DND-41 (cell line): ENCODE measurements at regions not wholly inside any gene's neighbourhood (a gene's known extent, or its start where the extent isn't known, plus 50 kb on each side); places are given as distances from the start of the nearest gene placed in this dataset.

ENCODE experiments used
- ATAC-seq: fragments of 200-7000 bp; cut with Tn5 transposase; 3 replicates; pipeline ENCODE4 v1.9.1; 2021; ENCODE audit warnings: low read depth; ENCODE audit not compliant: insufficient read depth
- DNase-seq: peaks from one replicate; pipeline ENCODE4 v3.0.0-alpha.2; 2020
- H2AFZ ChIP-seq: 2 replicates; pipeline ENCODE4 v1.6.0; 2012; ENCODE audit warnings: low read depth, low read length
- H3K27ac ChIP-seq: 2 replicates; pipeline ENCODE4 v1.5.1; 2012; ENCODE audit warnings: low read length, inconsistent platforms
- H3K27me3 ChIP-seq: fragments of 200-600 bp; sonication (generic); 2 replicates; pipeline ENCODE4 v1.6.0; 2012; ENCODE audit warnings: low read length, mild to moderate bottlenecking, inconsistent platforms; ENCODE audit not compliant: insufficient read depth, poor library complexity
- H3K36me3 ChIP-seq: 2 replicates; pipeline ENCODE4 v1.5.1; 2012; ENCODE audit warnings: low read length, inconsistent platforms; ENCODE audit not compliant: insufficient read depth
- H3K4me1 ChIP-seq: 2 replicates; pipeline ENCODE4 v1.5.1; 2012; ENCODE audit warnings: mild to moderate bottlenecking, low read length; ENCODE audit not compliant: insufficient read depth
- H3K4me2 ChIP-seq: 2 replicates; pipeline ENCODE4 v1.6.0; 2012; ENCODE audit warnings: mild to moderate bottlenecking, moderate library complexity, low read length, inconsistent platforms; ENCODE audit not compliant: insufficient read depth
- H3K4me3 ChIP-seq, 2 experiments: fragments of 200-600 bp in 1 of 2; shearing (Covaris generic) in 1 of 2; 2 replicates each; pipeline ENCODE4 v1.5.1; 2012 to 2016; ENCODE audit warnings: inconsistent platforms in 2 of 2, low read length in 2 of 2, mild to moderate bottlenecking in 2 of 2, low read depth in 1 of 2, moderate library complexity in 1 of 2
- H3K79me2 ChIP-seq: 2 replicates; pipeline ENCODE4 v1.6.0; 2012; ENCODE audit warnings: low read length, inconsistent platforms; ENCODE audit not compliant: insufficient read depth
- H3K9ac ChIP-seq: 2 replicates; pipeline ENCODE4 v1.6.0; 2012; ENCODE audit warnings: low read depth, mild to moderate bottlenecking, inconsistent platforms, low read length, moderate library complexity
- H3K9me3 ChIP-seq: 2 replicates; pipeline ENCODE4 v1.5.1; 2012; ENCODE audit warnings: low read length, moderate library complexity, mild to moderate bottlenecking, inconsistent platforms; ENCODE audit not compliant: insufficient read depth, severe bottlenecking
- H4K20me1 ChIP-seq: 2 replicates; pipeline ENCODE4 v1.6.0; 2012; ENCODE audit warnings: low read length; ENCODE audit not compliant: insufficient read depth
- CTCF ChIP-seq: IDR thresholded peaks from 2 replicates; pipeline ENCODE4 v1.5.1; 2012; ENCODE audit warnings: borderline replicate concordance, low read length, moderate library complexity, mild to moderate bottlenecking; ENCODE audit not compliant: poor library complexity, severe bottlenecking; ENCODE audit errors: extremely low read depth
- EZH2 ChIP-seq: IDR thresholded peaks from 3 replicates; pipeline ENCODE4 v1.6.1; 2012; ENCODE audit warnings: borderline replicate concordance, low read depth, mild to moderate bottlenecking, moderate library complexity, low read length, inconsistent platforms; ENCODE audit not compliant: severe bottlenecking

- DNase-seq (no peak), ATAC-seq (no peak)
- Histone ChIP-seq H3K36me3 (no peaks in the 10 kb centered on the region), H3K27ac (no peak overlapping the region), H3K27me3 (no peaks in the 10 kb centered on the region), H3K79me2 (no peaks in the 10 kb centered on the region), H3K9ac (no peak overlapping the region), H4K20me1 (no peaks in the 10 kb centered on the region), H3K9me3 (no peaks in the 10 kb centered on the region), H3K4me3 (no peak overlapping the region), H3K4me2 (no peak overlapping the region), H2AFZ (no peak overlapping the region), H3K4me1 (no peaks in the 10 kb centered on the region)
- no peak for TF ChIP-seq EZH2
These were observed 254.1 kb upstream of the KLF3 start for GRCh38 chr4:38409852-38410251.

- H2AFZ ChIP-seq, result no peak overlapping the region
- H3K36me3 ChIP-seq, result no peaks in the 10 kb centered on the region
- no peak for TF ChIP-seq CTCF
- TF ChIP-seq EZH2, result no peak
- ATAC-seq, result no peak
- no peak for DNase-seq
- no peak overlapping the region for H3K4me2 ChIP-seq
- H3K9ac ChIP-seq, result no peak overlapping the region
- H3K27ac ChIP-seq, result no peak overlapping the region
- H4K20me1 ChIP-seq, result no peaks in the 10 kb centered on the region
- H3K4me3 ChIP-seq, result no peak overlapping the region
- no peaks in the 10 kb centered on the region for H3K4me1 ChIP-seq
- H3K79me2 ChIP-seq, result no peaks in the 10 kb centered on the region
- H3K27me3 ChIP-seq, result no peaks in the 10 kb centered on the region
- H3K9me3 ChIP-seq, result no peaks in the 10 kb centered on the region
These were observed 252.9 kb upstream of the KLF3 start for GRCh38 chr4:38411092-38411491.

- no peaks in the 10 kb centered on the region for H4K20me1 ChIP-seq
- H3K27ac ChIP-seq, result no peak overlapping the region
- H3K36me3 ChIP-seq, result no peaks in the 10 kb centered on the region
- no peaks in the 10 kb centered on the region for H3K79me2 ChIP-seq
- no peaks in the 10 kb centered on the region for H3K9me3 ChIP-seq
- H2AFZ ChIP-seq, result no peak overlapping the region
- H3K4me1 ChIP-seq, result no peaks in the 10 kb centered on the region
- TF ChIP-seq CTCF, result no peak
- TF ChIP-seq EZH2, result no peak
- no peak for ATAC-seq
- no peaks in the 10 kb centered on the region for H3K27me3 ChIP-seq
- no peak overlapping the region for H3K4me2 ChIP-seq
- DNase-seq, result no peak
- no peak overlapping the region for H3K4me3 ChIP-seq
- H3K9ac ChIP-seq, result no peak overlapping the region
These were observed 251.9 kb upstream of the KLF3 start for GRCh38 chr4:38411981-38412536.

- Histone ChIP-seq H4K20me1 (no peaks in the 10 kb centered on the region), H3K36me3 (no peaks in the 10 kb centered on the region), H3K27ac (no peak overlapping the region), H3K9ac (no peak overlapping the region), H3K79me2 (no peaks in the 10 kb centered on the region), H3K9me3 (no peaks in the 10 kb centered on the region), H3K27me3 (no peaks in the 10 kb centered on the region), H2AFZ (no peak overlapping the region), H3K4me3 (no peak overlapping the region), H3K4me2 (no peak overlapping the region), H3K4me1 (no peaks in the 10 kb centered on the region)
- DNase-seq, result no peak
- no peak for ATAC-seq
- TF ChIP-seq CTCF (no peak), EZH2 (no peak)
These were observed 250.3 kb upstream of the KLF3 start for GRCh38 chr4:38413524-38414341.
